Smooth muscle cell (in vitro differentiated cells): ENCODE measurements at regions not wholly inside any gene's neighbourhood (a gene's known extent, or its start where the extent isn't known, plus 50 kb on each side); places are given as distances from the start of the nearest gene placed in this dataset.

Experiments
- DNase-seq: peaks from one replicate; lab custom pipeline; 2025; ENCODE audit not compliant: unreplicated experiment; lab: John Stamatoyannopoulos, UW
- H2AFZ ChIP-seq: fragments of 200-600 bp; sonication (generic); 2 replicates; pipeline ENCODE4 v1.6.0; 2016; ENCODE audit warnings: antibody characterized with exemption, low read depth, mild to moderate bottlenecking
- H3F3A ChIP-seq: fragments of 200-600 bp; sonication (generic); 2 replicates; pipeline ENCODE4 v1.6.0; 2017; ENCODE audit warnings: antibody characterized with exemption, low read depth
- H3K27ac ChIP-seq: fragments of 200-600 bp; sonication (generic); 2 replicates; pipeline ENCODE4 v1.5.1; 2016; ENCODE audit warnings: low read depth, mild to moderate bottlenecking
- H3K27me3 ChIP-seq: fragments of 200-600 bp; sonication (generic); 2 replicates; pipeline ENCODE4 v1.6.1; 2016; ENCODE audit warnings: low read depth, mild to moderate bottlenecking
- H3K36me3 ChIP-seq: fragments of 200-600 bp; sonication (generic); 2 replicates; pipeline ENCODE4 v1.5.1; 2016; ENCODE audit warnings: low read depth
- H3K4me1 ChIP-seq: fragments of 200-600 bp; sonication (generic); 2 replicates; pipeline ENCODE4 v1.5.1; 2016; ENCODE audit warnings: low read depth
- H3K4me2 ChIP-seq: fragments of 200-600 bp; sonication (generic); 2 replicates; pipeline ENCODE4 v1.6.0; 2016; ENCODE audit warnings: mild to moderate bottlenecking
- H3K4me3 ChIP-seq: fragments of 200-600 bp; sonication (generic); 2 replicates; pipeline ENCODE4 v1.5.1; 2016; ENCODE audit warnings: mild to moderate bottlenecking
- H3K79me2 ChIP-seq: fragments of 200-600 bp; sonication (generic); 2 replicates; pipeline ENCODE4 v1.6.0; 2016; ENCODE audit warnings: low read depth, mild to moderate bottlenecking
- H3K9ac ChIP-seq: fragments of 200-600 bp; sonication (generic); 2 replicates; pipeline ENCODE4 v1.6.0; 2016; ENCODE audit warnings: low read depth
- H3K9me3 ChIP-seq: fragments of 200-600 bp; sonication (generic); replicated peaks from 2 replicates; pipeline ENCODE4 v1.5.1; 2016; ENCODE audit warnings: low read depth
- H4K20me1 ChIP-seq: fragments of 200-600 bp; sonication (generic); 2 replicates; pipeline ENCODE4 v1.6.0; 2016; ENCODE audit warnings: low read depth
- CTCF ChIP-seq: fragments of 200-600 bp; sonication (generic); IDR thresholded peaks from 2 replicates; pipeline ENCODE4 v1.5.1; 2017; ENCODE audit warnings: borderline replicate concordance, mild to moderate bottlenecking, antibody characterized with exemption; ENCODE audit not compliant: insufficient read depth, poor library complexity, severe bottlenecking
- WGBS: methylation state at CpG from one replicate; pipeline ENCODE4 v1.1.7; 2016; ENCODE audit warnings: low lambda C conversion rate; 5-methylcytosine and 5-hydroxymethylcytosine counted together

GRCh38 chr11:70734379-70734778, 336.1 kb downstream of the CTTN start:
- Histone ChIP-seq H3K79me2 (no peaks in the 10 kb centered on the region), H3K9me3 (no peaks in the 10 kb centered on the region), H3K4me3 (no peak overlapping the region), H3K9ac (no peak overlapping the region), H3K27ac (no peak overlapping the region), H4K20me1 (no peaks in the 10 kb centered on the region), H3K4me2 (no peak overlapping the region), H2AFZ (no peak overlapping the region), H3K4me1 (no peaks in the 10 kb centered on the region), H3K27me3 (no peaks in the 10 kb centered on the region), H3F3A (no peaks in the 10 kb centered on the region), H3K36me3 (no peaks in the 10 kb centered on the region)
- DNase-seq = no peak
- no peak for TF ChIP-seq CTCF
- WGBS = 95% methylated on average over 3 of the region's 8 CpGs

- no peak for DNase-seq
- no peak for TF ChIP-seq CTCF
- Histone ChIP-seq H3F3A (no peaks in the 10 kb centered on the region), H2AFZ (no peak overlapping the region), H3K4me2 (no peak overlapping the region), H3K79me2 (no peaks in the 10 kb centered on the region), H3K36me3 (no peaks in the 10 kb centered on the region), H3K27ac (no peak overlapping the region), H3K4me1 (no peaks in the 10 kb centered on the region), H3K27me3 (no peaks in the 10 kb centered on the region), H3K9ac (no peak overlapping the region), H4K20me1 (no peaks in the 10 kb centered on the region), H3K4me3 (no peak overlapping the region), H3K9me3 (no peaks in the 10 kb centered on the region)
- 97% methylated on average over 15 of the region's 15 CpGs for WGBS
Observed at GRCh38 chr11:70734911-70735310, 336.6 kb downstream of the CTTN start.

- Histone ChIP-seq H3K4me2 (no peak overlapping the region), H3K9me3 (no peaks in the 10 kb centered on the region), H3K27me3 (no peaks in the 10 kb centered on the region), H3K27ac (no peak overlapping the region), H3K4me3 (no peak overlapping the region), H2AFZ (no peak overlapping the region), H3K4me1 (no peaks in the 10 kb centered on the region), H3K79me2 (no peaks in the 10 kb centered on the region), H4K20me1 (no peaks in the 10 kb centered on the region), H3K9ac (no peak overlapping the region), H3K36me3 (no peaks in the 10 kb centered on the region), H3F3A (no peaks in the 10 kb centered on the region)
- whole genome bisulfite sequencing = 89% methylated on average over 7 of the region's 7 CpGs
- no peak for TF ChIP-seq CTCF
- DNase-seq = no peak
Observed at GRCh38 chr11:70735976-70736375, 337.6 kb downstream of the CTTN start.

GRCh38 chr11:70736461-70736860, 338.1 kb downstream of the CTTN start:
- Histone ChIP-seq H3K4me3 (no peak overlapping the region), H2AFZ (no peak overlapping the region), H3K27ac (no peak overlapping the region), H4K20me1 (no peaks in the 10 kb centered on the region), H3K4me2 (no peak overlapping the region), H3K4me1 (no peaks in the 10 kb centered on the region), H3K27me3 (no peaks in the 10 kb centered on the region), H3K9ac (no peak overlapping the region), H3K79me2 (no peaks in the 10 kb centered on the region), H3K36me3 (no peaks in the 10 kb centered on the region), H3F3A (no peaks in the 10 kb centered on the region), H3K9me3 (no peaks in the 10 kb centered on the region)
- DNase-seq = no peak
- WGBS = 86% methylated on average over 7 of the region's 9 CpGs
- TF ChIP-seq CTCF = no peak
